HepG2 (cell line): ENCODE measurements at regions not wholly inside any gene's neighbourhood (a gene's known extent, or its start where the extent isn't known, plus 50 kb on each side); places are given as distances from the start of the nearest gene placed in this dataset.

ENCODE experiments used
- ATAC-seq: fragments of 200-7000 bp; cut with Tn5 transposase; 3 replicates; pipeline ENCODE4 v1.9.1; 2020; ENCODE audit warnings: mild to moderate bottlenecking, moderate library complexity
- BruUV-seq: library from RNA; stranded (reverse); fragments of 400-500 nt; replicated peaks from 2 replicates; lab custom pipeline; 2021; lab: Mats Ljungman, UMichigan
- CTCF ChIA-PET: fragments of 300-600 bp; formaldehyde crosslinking; extraction: SDS; loops from one replicate; lab custom pipeline; 2021; ENCODE audit warnings: low total read pairs, inconsistent platforms, low intra/inter-chr PET ratio; lab: Yijun Ruan, JAX
- POLR2A ChIA-PET: fragments of 350-600 bp; sonication (Branson Sonifier 250); formaldehyde crosslinking; loops from one replicate; lab custom pipeline; 2020; ENCODE audit warnings: antibody characterized with exemption, inconsistent platforms; lab: Yijun Ruan, JAX
- DNase-seq: peaks from one replicate; pipeline ENCODE4 v3.0.0-alpha.2; 2015; ENCODE audit warnings: low spot score
- FAIRE-seq: peaks from 3 replicates; lab custom pipeline; 2011; peaks lifted over from hg19 to GRCh38; lab: Jason Lieb, UNC
- H2AFZ ChIP-seq: one replicate; pipeline ENCODE4 v1.6.1; 2011; ENCODE audit warnings: low read length, inconsistent platforms
- H3K27ac ChIP-seq: fragments of 300-600 bp; 3 replicates; pipeline ENCODE4 v1.8.0; 2011; ENCODE audit warnings: mixed run types, mild to moderate bottlenecking, mixed read lengths, low read length, inconsistent platforms; ENCODE audit not compliant: insufficient read depth; ENCODE audit errors: extremely low read length
- H3K27me3 ChIP-seq, 2 experiments: fragments of 200-600 bp in 1 of 2; 2 replicates in 1 of 2; 3 replicates in 1 of 2; pipeline versions ENCODE4 v1.6.0 to v1.8.0; 2011; ENCODE audit warnings: low read length in 2 of 2, mild to moderate bottlenecking in 2 of 2, moderate library complexity in 2 of 2, inconsistent platforms in 1 of 2; ENCODE audit not compliant: insufficient read depth in 2 of 2, control insufficient read depth in 1 of 2
- H3K36me3 ChIP-seq, 2 experiments: fragments of 200-600 bp in 1 of 2; replicated peaks in 1 of 2; 2 replicates in 1 of 2; 3 replicates in 1 of 2; pipeline versions ENCODE4 v1.5.1 to v1.8.0; 2011; ENCODE audit warnings: low read length in 2 of 2, inconsistent platforms in 1 of 2; ENCODE audit not compliant: insufficient read depth in 2 of 2, control insufficient read depth in 1 of 2
- H3K4me1 ChIP-seq: 2 replicates; pipeline ENCODE4 v1.5.1; 2012; ENCODE audit warnings: low read length, inconsistent platforms; ENCODE audit not compliant: insufficient read depth
- H3K4me2 ChIP-seq: 2 replicates; pipeline ENCODE4 v1.6.0; 2011; ENCODE audit warnings: low read depth, low read length, inconsistent platforms
- H3K4me3 ChIP-seq, 3 experiments: fragments of 200-600 bp in 1 of 3; sonication (generic), shearing (Covaris generic) in 1 of 3; replicated peaks in 1 of 3; 2 replicates each; pipeline ENCODE4 v1.5.1; 2011 to 2016; ENCODE audit warnings: low read length in 3 of 3, inconsistent platforms in 2 of 3, low read depth in 2 of 3, mild to moderate bottlenecking in 2 of 3, control low read depth in 1 of 3, mixed read lengths in 1 of 3; ENCODE audit not compliant: insufficient read depth in 1 of 3
- H3K79me2 ChIP-seq: one replicate; pipeline ENCODE4 v1.6.1; 2011; ENCODE audit warnings: low read length, inconsistent platforms; ENCODE audit not compliant: insufficient read depth
- H3K9ac ChIP-seq: 2 replicates; pipeline ENCODE4 v1.6.0; 2011; ENCODE audit warnings: mild to moderate bottlenecking, low read depth, low read length, inconsistent platforms; ENCODE audit not compliant: insufficient read depth
- H3K9me3 ChIP-seq: 2 replicates; pipeline ENCODE4 v1.5.1; 2012; ENCODE audit warnings: mild to moderate bottlenecking, low read length
- H4K20me1 ChIP-seq: 2 replicates; pipeline ENCODE4 v1.6.0; 2011; ENCODE audit warnings: inconsistent platforms, mild to moderate bottlenecking, low read length, moderate library complexity; ENCODE audit not compliant: insufficient read depth
- ARID4A ChIP-seq: sonication (generic); formaldehyde crosslinking; IDR thresholded peaks from 2 replicates; pipeline ENCODE4 v1.5.0; 2020; ENCODE audit warnings: mild to moderate bottlenecking, missing genetic modification reagents, borderline replicate concordance
- HIC2 ChIP-seq: sonication (generic); formaldehyde crosslinking; IDR thresholded peaks from 2 replicates; pipeline ENCODE4 v1.9.0; 2022; ENCODE audit warnings: low read depth, missing genetic modification reagents
- KLF6 ChIP-seq: IDR thresholded peaks from 2 replicates; pipeline ENCODE4 v1.8.0; 2016; ENCODE audit warnings: missing biosample characterization, missing genetic modification reagents
- MYC ChIP-seq: sonication (generic); formaldehyde crosslinking; IDR thresholded peaks from 2 replicates; pipeline ENCODE4 v1.9.0; 2021; ENCODE audit warnings: missing genetic modification reagents, borderline replicate concordance
- PCBP2 ChIP-seq: fragments of 200-400 bp; formaldehyde crosslinking; optimal IDR thresholded peaks from 2 replicates; pipeline ENCODE3; 2018; ENCODE audit warnings: low read length, low read depth; ENCODE audit not compliant: poor library complexity, severe bottlenecking
- PHF20 ChIP-seq: sonication (generic); formaldehyde crosslinking; IDR thresholded peaks from 2 replicates; pipeline ENCODE4 v1.5.0; 2020; ENCODE audit warnings: mild to moderate bottlenecking, missing genetic modification reagents
- RBM22 ChIP-seq: fragments of 200-400 bp; formaldehyde crosslinking; optimal IDR thresholded peaks from 2 replicates; pipeline ENCODE3; 2017; ENCODE audit warnings: mild to moderate bottlenecking, low read length, moderate library complexity
- SP5 ChIP-seq: IDR thresholded peaks from 2 replicates; pipeline ENCODE4 v1.6.1; 2016; ENCODE audit warnings: low read depth, borderline replicate concordance
- ZBTB8A ChIP-seq: sonication (generic); formaldehyde crosslinking; IDR thresholded peaks from 2 replicates; pipeline ENCODE4 v1.4.0; 2020; ENCODE audit warnings: mild to moderate bottlenecking, low read depth, missing genetic modification reagents, borderline replicate concordance
- ZNF431 ChIP-seq: sonication (generic); formaldehyde crosslinking; IDR thresholded peaks from 2 replicates; pipeline ENCODE4 v1.9.0; 2022; ENCODE audit warnings: missing genetic modification reagents, low read depth, mild to moderate bottlenecking, borderline replicate concordance
- ZNF589 ChIP-seq: sonication (generic); formaldehyde crosslinking; conservative IDR thresholded peaks from 2 replicates; pipeline ENCODE4 v1.8.0; 2022; ENCODE audit warnings: mild to moderate bottlenecking, moderate library complexity, missing genetic modification reagents
- ZZZ3 ChIP-seq: sonication (generic); formaldehyde crosslinking; IDR thresholded peaks from 2 replicates; pipeline ENCODE4 v1.4.0; 2020; ENCODE audit warnings: missing genetic modification reagents, mild to moderate bottlenecking, borderline replicate concordance
- WGBS: methylation state at CpG from one replicate; pipeline ENCODE4 v1.1.6; 2017; ENCODE audit warnings: low lambda C conversion rate; 5-methylcytosine and 5-hydroxymethylcytosine counted together
- in situ Hi-C: cut with HindIII; loops from 2 replicates; pipeline ENCODE4 v1.10.0; 2017; ENCODE audit warnings: low pct_unique_long_range_greater_than_20kb; ENCODE audit not compliant: extremely low pct_ligation_motif_present
- intact Hi-C: fragments of 100-400 bp; cut with micrococcal nuclease; formaldehyde crosslinking; loops from one replicate; pipeline ENCODE4 v1.10.0; 2022; ENCODE audit not compliant: unreplicated experiment
- TF ChIP-seq, protein P1 (sequence below): sonication (generic); formaldehyde crosslinking; IDR thresholded peaks from 2 replicates; pipeline ENCODE4 v1.4.0; 2020; ENCODE audit warnings: missing genetic modification reagents, low read depth, mild to moderate bottlenecking, borderline replicate concordance
- TF ChIP-seq, protein P2 (sequence below): sonication (generic); formaldehyde crosslinking; IDR thresholded peaks from 2 replicates; pipeline ENCODE4 v1.5.0; 2020; ENCODE audit warnings: mild to moderate bottlenecking, missing genetic modification reagents
- TF ChIP-seq, protein P3 (sequence below): sonication (generic); formaldehyde crosslinking; IDR thresholded peaks from 2 replicates; pipeline ENCODE4 v1.5.0; 2020; ENCODE audit warnings: missing genetic modification reagents

- intact Hi-C loops = no loop called here
- Histone ChIP-seq H3K27ac (no peak overlapping the region), H2AFZ (no peak overlapping the region), H3K4me1 (peaks cover 8% of the 10 kb centered on the region), H4K20me1 (no peaks in the 10 kb centered on the region), H3K9ac (no peak overlapping the region), H3K9me3 (no peaks in the 10 kb centered on the region), H3K27me3 (no peaks in the 10 kb centered on the region), H3K4me3 (no peak overlapping the region), H3K4me2 (no peak overlapping the region), H3K79me2 (no peaks in the 10 kb centered on the region), H3K36me3 (no peaks in the 10 kb centered on the region)
- DNase-seq (peak; percentile 55), FAIRE-seq (peak; percentile 67), ATAC-seq (peak; percentile 90)
- in situ Hi-C loops = no loop called here
- no TSS peak for BruUV-seq
- 7% methylated on average over 5 of the region's 5 CpGs for WGBS
- ChIA-PET POLR2A (interaction anchor here (1.3 kb wide), 1 partner anchor 72 kb away, joined by 4 read pairs; the partner anchor contains the start of gene CETN3), CTCF (no interaction called here)
- TF ChIP-seq ARID4A (CRISPR knock-in tag) (no peak), HIC2 (CRISPR knock-in tag) (no peak), MYC (CRISPR knock-in tag) (no peak), ZNF589 (CRISPR knock-in tag) (no peak), KLF6 (CRISPR knock-in tag) (no peak), RBM22 (no peak), SP5 (no peak), ZZZ3 (CRISPR knock-in tag) (no peak), ZNF431 (CRISPR knock-in tag) (no peak), PCBP2 (no peak), PHF20 (CRISPR knock-in tag) (no peak), ZBTB8A (CRISPR knock-in tag) (no peak)
- TF ChIP-seq, protein P1, sequence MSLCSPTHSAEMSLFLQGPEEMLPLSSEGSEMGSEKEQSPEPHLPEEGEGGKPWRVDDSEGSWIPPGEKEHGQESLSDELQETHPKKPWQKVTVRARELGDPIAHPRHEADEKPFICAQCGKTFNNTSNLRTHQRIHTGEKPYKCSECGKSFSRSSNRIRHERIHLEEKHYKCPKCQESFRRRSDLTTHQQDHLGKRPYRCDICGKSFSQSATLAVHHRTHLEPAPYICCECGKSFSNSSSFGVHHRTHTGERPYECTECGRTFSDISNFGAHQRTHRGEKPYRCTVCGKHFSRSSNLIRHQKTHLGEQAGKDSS = no peak
- TF ChIP-seq, protein P2, sequence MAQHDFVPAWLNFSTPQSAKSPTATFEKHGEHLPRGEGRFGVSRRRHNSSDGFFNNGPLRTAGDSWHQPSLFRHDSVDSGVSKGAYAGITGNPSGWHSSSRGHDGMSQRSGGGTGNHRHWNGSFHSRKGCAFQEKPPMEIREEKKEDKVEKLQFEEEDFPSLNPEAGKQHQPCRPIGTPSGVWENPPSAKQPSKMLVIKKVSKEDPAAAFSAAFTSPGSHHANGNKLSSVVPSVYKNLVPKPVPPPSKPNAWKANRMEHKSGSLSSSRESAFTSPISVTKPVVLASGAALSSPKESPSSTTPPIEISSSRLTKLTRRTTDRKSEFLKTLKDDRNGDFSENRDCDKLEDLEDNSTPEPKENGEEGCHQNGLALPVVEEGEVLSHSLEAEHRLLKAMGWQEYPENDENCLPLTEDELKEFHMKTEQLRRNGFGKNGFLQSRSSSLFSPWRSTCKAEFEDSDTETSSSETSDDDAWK = no peak
- TF ChIP-seq, protein P3, sequence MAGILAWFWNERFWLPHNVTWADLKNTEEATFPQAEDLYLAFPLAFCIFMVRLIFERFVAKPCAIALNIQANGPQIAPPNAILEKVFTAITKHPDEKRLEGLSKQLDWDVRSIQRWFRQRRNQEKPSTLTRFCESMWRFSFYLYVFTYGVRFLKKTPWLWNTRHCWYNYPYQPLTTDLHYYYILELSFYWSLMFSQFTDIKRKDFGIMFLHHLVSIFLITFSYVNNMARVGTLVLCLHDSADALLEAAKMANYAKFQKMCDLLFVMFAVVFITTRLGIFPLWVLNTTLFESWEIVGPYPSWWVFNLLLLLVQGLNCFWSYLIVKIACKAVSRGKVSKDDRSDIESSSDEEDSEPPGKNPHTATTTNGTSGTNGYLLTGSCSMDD (CRISPR knock-in tag) = no peak
These were observed 72.0 kb downstream of the CETN3 start for GRCh38 chr5:90337449-90338052.
